Stimulated activated CD4-positive, alpha-beta T cell treated with anti-CD3 and anti-CD28 coated beads, Interleukin-1b, Interleukin-23, amount 100 ng/mL, for 48 hours (primary cell): ENCODE measurements at regions not wholly inside any gene's neighbourhood (a gene's known extent, or its start where the extent isn't known, plus 50 kb on each side); places are given as distances from the start of the nearest gene placed in this dataset.
A peak's percentile ranks its signal among the peaks of the same experiment; 100 is the strongest.
"Not testable (repeated sequence)": the region's sequence is repeated elsewhere in the genome, so short reads cannot be mapped to it uniquely, and the experiment has no call there.

Experiments used
- DNase-seq: peaks from one replicate; pipeline ENCODE4 v3.0.0-alpha.2; 2020

- no peak for DNase-seq
Observed at GRCh38 chr9:15113288-15113687, 193.7 kb downstream of the TTC39B start.

- DNase-seq = no peak
Observed at GRCh38 chr9:15111071-15111470, 195.9 kb downstream of the TTC39B start.

GRCh38 chr9:15104826-15105420 lies 194.7 kb upstream of the FREM1 start:
- DNase-seq = peak; percentile 10

GRCh38 chr9:15103290-15103689 lies 193.1 kb upstream of the FREM1 start:
- DNase-seq = no peak

- DNase-seq = no peak
Observed at GRCh38 chr9:15101095-15101494, 190.9 kb upstream of the FREM1 start.

GRCh38 chr9:15100571-15100970 lies 190.3 kb upstream of the FREM1 start:
- DNase-seq = no peak

GRCh38 chr9:15096972-15097371 lies 186.7 kb upstream of the FREM1 start:
- DNase-seq = no peak

GRCh38 chr9:15086778-15087324 lies 176.6 kb upstream of the FREM1 start:
- DNase-seq = no peak

- DNase-seq = no peak
Observed at GRCh38 chr9:15086156-15086763, 176.0 kb upstream of the FREM1 start.

GRCh38 chr9:15081021-15081753 lies 171.0 kb upstream of the FREM1 start:
- DNase-seq = no peak

GRCh38 chr9:15080401-15080800 lies 170.2 kb upstream of the FREM1 start:
- DNase-seq = no peak

GRCh38 chr9:15079989-15080388 lies 169.8 kb upstream of the FREM1 start:
- DNase-seq = no peak

GRCh38 chr9:15077946-15078729 lies 167.9 kb upstream of the FREM1 start:
- DNase-seq = no peak

GRCh38 chr9:15073620-15074019 lies 163.4 kb upstream of the FREM1 start:
- DNase-seq = no peak

- no peak for DNase-seq
Observed at GRCh38 chr9:15070716-15071115, 160.5 kb upstream of the FREM1 start.

- DNase-seq = no peak
Observed at GRCh38 chr9:15069106-15069505, 158.9 kb upstream of the FREM1 start.

- DNase-seq = no peak
Observed at GRCh38 chr9:15068261-15068660, 158.0 kb upstream of the FREM1 start.

GRCh38 chr9:15059003-15059402 lies 148.8 kb upstream of the FREM1 start:
- no peak for DNase-seq

- DNase-seq = no peak
Observed at GRCh38 chr9:15058236-15058635, 148.0 kb upstream of the FREM1 start.

GRCh38 chr9:15055284-15055683 lies 145.1 kb upstream of the FREM1 start:
- DNase-seq = not testable (repeated sequence)

GRCh38 chr9:15048772-15049171 lies 138.5 kb upstream of the FREM1 start:
- no peak for DNase-seq

GRCh38 chr9:15047028-15047551 lies 136.9 kb upstream of the FREM1 start:
- DNase-seq = no peak

GRCh38 chr9:15033316-15033715 lies 123.1 kb upstream of the FREM1 start:
- no peak for DNase-seq
